GM12878 (cell line): ENCODE measurements at regions not wholly inside any gene's neighbourhood (a gene's known extent, or its start where the extent isn't known, plus 50 kb on each side); places are given as distances from the start of the nearest gene placed in this dataset.

Experiments used
- ATAC-seq: fragments of 200-7000 bp; cut with Tn5 transposase; 3 replicates; pipeline ENCODE4 v1.9.1; 2020; ENCODE audit warnings: mild to moderate bottlenecking, moderate library complexity
- BruUV-seq: library from RNA; stranded (reverse); fragments of 400-500 nt; replicated peaks from 2 replicates; lab custom pipeline; 2021; lab: Mats Ljungman, UMichigan
- CTCF ChIA-PET: fragments of 300-600 bp; sonication (Branson Sonifier 250); formaldehyde crosslinking; extraction: SDS; loops from one replicate; lab custom pipeline; 2021; ENCODE audit warnings: inconsistent platforms; lab: Yijun Ruan, JAX
- POLR2A ChIA-PET: fragments of 350-600 bp; formaldehyde crosslinking; extraction: SDS; loops from one replicate; lab custom pipeline; 2021; ENCODE audit warnings: inconsistent platforms; lab: Charles Lee
- RAD21 ChIA-PET: fragments of 300-600 bp; sonication (Branson Sonifier 250); formaldehyde crosslinking; loops from one replicate; lab custom pipeline; 2023; ENCODE audit warnings: antibody characterized with exemption; ENCODE audit not compliant: unreplicated experiment; lab: Charles Lee
- SMC1A ChIA-PET: fragments of 300-600 bp; sonication (Branson Sonifier 250); formaldehyde crosslinking; loops from one replicate; lab custom pipeline; 2023; ENCODE audit not compliant: unreplicated experiment, uncharacterized antibody; lab: Charles Lee
- DNase-seq: peaks from one replicate; pipeline ENCODE4 v3.0.0-alpha.2; 2011; ENCODE audit warnings: low read depth, low spot score
- FAIRE-seq: peaks from 3 replicates; lab custom pipeline; 2011; peaks lifted over from hg19 to GRCh38; lab: Jason Lieb, UNC
- H2AFZ ChIP-seq: 2 replicates; pipeline ENCODE4 v1.6.0; 2011; ENCODE audit warnings: low read depth, low read length, control low read depth; ENCODE audit not compliant: control insufficient read depth
- H3K27ac ChIP-seq: 2 replicates; pipeline ENCODE4 v1.5.1; 2011; ENCODE audit warnings: control low read depth; ENCODE audit not compliant: control insufficient read depth, insufficient read depth
- H3K27me3 ChIP-seq, 2 experiments: replicated peaks in 1 of 2; 2 replicates each; pipeline versions ENCODE4 v1.6.0 to v1.6.1; 2011; ENCODE audit warnings: low read length in 1 of 2; ENCODE audit not compliant: control insufficient read depth in 2 of 2, insufficient read depth in 2 of 2
- H3K36me3 ChIP-seq, 2 experiments: 2 replicates each; pipeline ENCODE4 v1.5.1; 2011; ENCODE audit warnings: low read length in 1 of 2; ENCODE audit not compliant: control insufficient read depth in 2 of 2, insufficient read depth in 2 of 2
- H3K4me1 ChIP-seq: 2 replicates; pipeline ENCODE4 v1.6.1; 2011; ENCODE audit warnings: mild to moderate bottlenecking, low read length, moderate library complexity, mixed read lengths; ENCODE audit not compliant: control insufficient read depth, insufficient read depth
- H3K4me2 ChIP-seq: 2 replicates; pipeline ENCODE4 v1.6.0; 2011; ENCODE audit warnings: control low read depth; ENCODE audit not compliant: control insufficient read depth, insufficient read depth
- H3K4me3 ChIP-seq: fragments of 200-600 bp; sonication (generic); 2 replicates; pipeline ENCODE4 v1.5.1; 2016
- H3K79me2 ChIP-seq: 2 replicates; pipeline ENCODE4 v1.6.0; 2011; ENCODE audit warnings: low read length; ENCODE audit not compliant: control insufficient read depth, insufficient read depth
- H3K9ac ChIP-seq: 2 replicates; pipeline ENCODE4 v1.8.0; 2011; ENCODE audit warnings: low read length, control low read depth, mixed read lengths; ENCODE audit not compliant: control insufficient read depth, insufficient read depth
- H3K9me3 ChIP-seq: replicated peaks from 3 replicates; pipeline ENCODE4 v1.5.1; 2011; ENCODE audit warnings: mild to moderate bottlenecking, low read length; ENCODE audit not compliant: control insufficient read depth, insufficient read depth
- H4K20me1 ChIP-seq: 2 replicates; pipeline ENCODE4 v1.6.0; 2011; ENCODE audit not compliant: control insufficient read depth, insufficient read depth
- ATF7 ChIP-seq: fragments of 450-650 bp; IDR thresholded peaks from 2 replicates; pipeline ENCODE4 v1.6.1; 2016; ENCODE audit warnings: low read depth, mild to moderate bottlenecking
- BMI1 ChIP-seq: fragments of 450-650 bp; IDR thresholded peaks from 2 replicates; pipeline ENCODE4 v1.6.1; 2016; ENCODE audit warnings: mild to moderate bottlenecking, moderate library complexity, borderline replicate concordance
- CBX5 ChIP-seq: sonication (generic); IDR thresholded peaks from 2 replicates; pipeline ENCODE4 v1.6.1; 2016; ENCODE audit warnings: low read depth, moderate library complexity, mild to moderate bottlenecking, inconsistent platforms
- CHD1 ChIP-seq: IDR thresholded peaks from 2 replicates; pipeline ENCODE4 v1.6.1; 2012; ENCODE audit warnings: low read depth, low read length, improper control_type of control experiment
- ELK1 ChIP-seq: IDR thresholded peaks from 2 replicates; pipeline ENCODE4 v1.6.1; 2012; ENCODE audit warnings: low read depth, low read length, improper control_type of control experiment
- EZH2 ChIP-seq: IDR thresholded peaks from 2 replicates; pipeline ENCODE4 v1.6.1; 2012; ENCODE audit warnings: low read depth, mild to moderate bottlenecking, control low read depth, inconsistent platforms, low read length, borderline replicate concordance; ENCODE audit not compliant: control insufficient read depth
- HDAC6 ChIP-seq: fragments of 200-600 bp; sonication (generic); IDR thresholded peaks from one replicate; pipeline ENCODE4 v1.8.0; 2017; ENCODE audit warnings: antibody characterized with exemption; ENCODE audit not compliant: unreplicated experiment
- KLF5 ChIP-seq: fragments of 450-650 bp; IDR thresholded peaks from 2 replicates; pipeline ENCODE4 v1.6.1; 2014; ENCODE audit warnings: mild to moderate bottlenecking; ENCODE audit not compliant: partially characterized antibody
- NFYB ChIP-seq: IDR thresholded peaks from 2 replicates; pipeline ENCODE4 v1.6.1; 2011; ENCODE audit warnings: low read depth, mild to moderate bottlenecking, low read length, improper control_type of control experiment, moderate library complexity; ENCODE audit not compliant: insufficient read depth
- PAX5 ChIP-seq: IDR thresholded peaks from 2 replicates; pipeline ENCODE4 v1.6.1; 2011; ENCODE audit warnings: low read depth, low read length, borderline replicate concordance
- TARDBP ChIP-seq: IDR thresholded peaks from 2 replicates; pipeline ENCODE4 v1.6.1; 2016; ENCODE audit warnings: borderline replicate concordance
- TBL1XR1 ChIP-seq: IDR thresholded peaks from 2 replicates; pipeline ENCODE4 v1.6.1; 2012; ENCODE audit warnings: low read depth, low read length, improper control_type of control experiment
- ZBED1 ChIP-seq: IDR thresholded peaks from 2 replicates; pipeline ENCODE4 v1.6.1; 2016; ENCODE audit warnings: borderline replicate concordance
- ZNF217 ChIP-seq: fragments of 450-650 bp; IDR thresholded peaks from 2 replicates; pipeline ENCODE4 v1.6.1; 2017; ENCODE audit warnings: antibody characterized with exemption, mild to moderate bottlenecking
- WGBS: methylation state at CpG from one replicate; pipeline ENCODE4 v1.1.6; 2016; ENCODE audit warnings: low lambda C conversion rate; ENCODE audit not compliant: insufficient replicate concordance, insufficient coverage; ENCODE audit errors: missing lambda C conversion rate; 5-methylcytosine and 5-hydroxymethylcytosine counted together
- in situ Hi-C: fragments of 300-500 bp; cut with MboI; formaldehyde crosslinking; loops from 9 replicates; pipeline ENCODE4 v1.14.3; 2018; ENCODE audit warnings: mixed read lengths
- intact Hi-C: fragments of 100-400 bp; cut with micrococcal nuclease; formaldehyde crosslinking; loops from one replicate; pipeline ENCODE4 v1.14.2; 2022; ENCODE audit not compliant: unreplicated experiment
- TF ChIP-seq, protein P1 (sequence below): fragments of 450-650 bp; IDR thresholded peaks from 2 replicates; pipeline ENCODE4 v1.6.1; 2016; ENCODE audit warnings: mild to moderate bottlenecking

DNA sequence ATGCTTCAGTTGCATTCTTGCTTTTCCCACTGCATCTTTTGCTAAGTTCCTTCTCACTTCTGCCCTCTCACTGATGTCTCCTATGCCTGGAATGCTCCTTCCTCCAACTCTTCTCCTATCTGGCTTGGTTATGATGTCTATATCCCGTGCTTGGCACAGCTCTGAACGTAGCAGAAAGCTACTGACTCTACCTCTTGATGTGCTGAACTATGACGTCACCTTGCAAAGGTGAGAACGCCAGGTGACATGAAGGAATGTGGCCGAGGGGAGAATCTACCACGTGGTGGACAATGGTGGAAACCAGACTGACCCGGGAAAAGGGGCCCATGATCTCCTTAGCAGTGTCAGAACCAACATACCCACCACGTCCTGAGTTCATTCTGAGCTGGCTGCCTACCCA, 209.7 kb downstream of the SH3BP4 start:
- CTCF ChIA-PET, result no interaction called here
- WGBS, result 12% methylated on average over 8 of the region's 8 CpGs
- BruUV-seq, result no TSS peak

DNA sequence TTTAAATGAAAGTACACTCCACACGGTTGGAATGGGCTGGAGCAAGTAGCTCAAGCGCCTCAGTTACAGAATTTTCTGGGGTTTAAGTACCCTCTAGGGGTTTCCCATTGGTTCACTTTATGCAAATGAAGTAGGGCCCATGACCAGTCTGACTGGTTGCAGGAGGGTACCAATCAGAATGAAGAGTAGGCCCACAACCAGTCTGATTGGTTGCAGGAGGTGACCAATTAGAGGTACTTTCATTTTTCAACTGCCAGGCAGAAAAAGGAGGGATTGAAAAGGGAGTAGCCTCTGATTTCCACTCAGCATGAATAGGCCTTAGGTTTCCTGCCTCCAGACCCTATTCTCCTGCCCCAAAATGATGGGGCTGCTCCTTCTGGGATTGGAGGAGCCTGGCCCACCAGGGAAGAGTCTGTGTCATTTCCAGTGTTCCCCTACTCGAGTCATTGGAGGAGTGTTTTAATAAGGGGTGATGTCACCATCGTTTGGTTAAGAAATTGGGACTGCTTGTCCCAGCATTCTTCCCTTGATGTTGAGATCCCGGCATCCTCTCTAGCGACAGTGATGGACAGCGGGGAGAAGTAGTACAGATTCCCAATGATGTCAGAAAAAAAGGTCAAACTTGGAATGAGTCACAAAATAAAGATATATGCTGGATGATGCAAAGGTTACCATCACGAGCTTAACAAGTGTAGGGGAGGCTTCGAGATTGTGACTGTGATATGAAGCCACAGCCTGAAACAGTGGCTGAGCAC, 210.4 kb downstream of the SH3BP4 start:
- TF ChIP-seq CHD1 (no peak), CBX5 (no peak), ZBED1 (no peak), ELK1 (no peak), TARDBP (no peak), NFYB (no peak), PAX5 (no peak), ZNF217 (no peak), TBL1XR1 (no peak), KLF5 (no peak), HDAC6 (no peak), BMI1 (no peak), ATF7 (no peak)
- TF ChIP-seq, protein P1, sequence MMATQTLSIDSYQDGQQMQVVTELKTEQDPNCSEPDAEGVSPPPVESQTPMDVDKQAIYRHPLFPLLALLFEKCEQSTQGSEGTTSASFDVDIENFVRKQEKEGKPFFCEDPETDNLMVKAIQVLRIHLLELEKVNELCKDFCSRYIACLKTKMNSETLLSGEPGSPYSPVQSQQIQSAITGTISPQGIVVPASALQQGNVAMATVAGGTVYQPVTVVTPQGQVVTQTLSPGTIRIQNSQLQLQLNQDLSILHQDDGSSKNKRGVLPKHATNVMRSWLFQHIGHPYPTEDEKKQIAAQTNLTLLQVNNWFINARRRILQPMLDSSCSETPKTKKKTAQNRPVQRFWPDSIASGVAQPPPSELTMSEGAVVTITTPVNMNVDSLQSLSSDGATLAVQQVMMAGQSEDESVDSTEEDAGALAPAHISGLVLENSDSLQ, result no peak
- Histone ChIP-seq H3K9ac (no peak overlapping the region), H3K36me3 (no peaks in the 10 kb centered on the region), H3K4me1 (no peaks in the 10 kb centered on the region), H4K20me1 (no peaks in the 10 kb centered on the region), H3K4me2 (no peak overlapping the region), H2AFZ (no peak overlapping the region), H3K9me3 (no peaks in the 10 kb centered on the region), H3K4me3 (no peak overlapping the region), H3K27me3 (no peaks in the 10 kb centered on the region), H3K27ac (no peak overlapping the region), H3K79me2 (no peaks in the 10 kb centered on the region)
- ATAC-seq, result no peak
- in situ Hi-C loops, result no loop called here
- no TSS peak for BruUV-seq
- intact Hi-C loops, result no loop called here
- RAD21 ChIA-PET, result no interaction called here
- SMC1A ChIA-PET, result no interaction called here
- CTCF ChIA-PET, result no interaction called here
- FAIRE-seq, result no peak
- no peak for DNase-seq
- 20% methylated on average over 9 of the region's 9 CpGs for WGBS
- POLR2A ChIA-PET, result no interaction called here

More for the DNA sequence above, 209.7 kb downstream of the SH3BP4 start:
- H3K9me3 ChIP-seq, result no peaks in the 10 kb centered on the region
- H4K20me1 ChIP-seq, result no peaks in the 10 kb centered on the region
- H3K79me2 ChIP-seq, result no peaks in the 10 kb centered on the region
- no peak for FAIRE-seq
- no peak for TF ChIP-seq EZH2
- TF ChIP-seq ATF7, result 0 out of 2 replicates have a peak, but pooled peaks have one; percentile 27
- H3K4me2 ChIP-seq, result no peak overlapping the region
- H3K27ac ChIP-seq, result no peak overlapping the region
- in situ Hi-C loops (no loop called here), intact Hi-C loops (no loop called here)
- H3K36me3 ChIP-seq, result no peaks in the 10 kb centered on the region
- H3K4me1 ChIP-seq, result no peaks in the 10 kb centered on the region
- H3K4me3 ChIP-seq, result no peak overlapping the region
- ATAC-seq, result no peak
- no peak for DNase-seq
- H3K27me3 ChIP-seq, result no peaks in the 10 kb centered on the region
- ChIA-PET POLR2A (no interaction called here), RAD21 (no interaction called here), SMC1A (no interaction called here)
- H3K9ac ChIP-seq, result no peak overlapping the region
- no peak overlapping the region for H2AFZ ChIP-seq
